ENCODE measurements at regions not wholly inside any gene's neighbourhood (a gene's known extent, or its start where the extent isn't known, plus 50 kb on each side); places are given as distances from the start of the nearest gene placed in this dataset.
"Not testable (repeated sequence)": the region's sequence is repeated elsewhere in the genome, so short reads cannot be mapped to it uniquely, and the experiment has no call there.

GRCh38 chr4:97414161-97414560 lies 729.1 kb downstream of the STPG2 start:
- ATAC-seq: no peak
- intact Hi-C loops (cut with DNase I): no loop called here
- DNase-seq (ENCODE audit: missing footprints): no peak

GRCh38 chr4:97432551-97432950 lies 710.7 kb downstream of the STPG2 start:
- DNase-seq (ENCODE audit: missing footprints) (no peak), ATAC-seq (no peak)
- intact Hi-C loops (cut with DNase I): no loop called here

DNA sequence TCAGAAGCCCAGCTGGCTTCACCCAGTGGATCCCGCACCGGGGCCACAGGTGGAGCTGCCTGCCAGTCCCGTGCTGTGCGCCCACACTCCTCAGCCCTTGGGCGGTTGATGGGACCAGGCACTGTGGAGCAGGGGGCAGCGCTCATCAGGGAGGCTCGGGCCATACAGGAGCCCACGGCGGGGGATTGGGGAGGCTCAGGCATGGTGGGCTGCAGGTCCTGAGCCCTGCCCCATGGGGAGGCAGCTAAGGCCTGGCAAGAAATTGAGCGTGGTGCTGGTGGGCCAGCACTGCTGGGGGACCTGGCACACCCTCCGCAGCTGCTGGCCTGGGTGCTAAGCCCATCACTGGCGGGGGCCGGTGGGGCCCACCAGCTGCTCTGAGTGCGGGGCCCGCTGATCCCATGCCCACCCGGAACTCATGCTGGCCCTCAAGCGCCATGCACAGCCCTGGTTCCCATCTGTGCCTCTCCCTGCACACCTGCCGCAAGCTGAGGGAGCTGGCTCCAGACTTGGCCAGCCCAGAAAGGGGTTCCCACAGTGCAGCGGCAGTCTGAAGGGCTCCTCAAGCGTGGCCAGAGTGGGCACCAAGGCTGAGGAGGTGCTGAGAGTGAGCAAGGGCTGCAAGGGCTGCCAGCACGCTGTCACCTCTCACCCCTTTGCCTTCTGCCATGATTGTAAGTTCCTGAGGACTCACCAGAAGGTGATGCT lies 705.1 kb downstream of the STPG2 start:
- intact Hi-C loops (cut with DNase I); ATAC-seq: not testable (repeated sequence)
- peak; percentile 56 for DNase-seq (ENCODE audit: missing footprints)

DNA sequence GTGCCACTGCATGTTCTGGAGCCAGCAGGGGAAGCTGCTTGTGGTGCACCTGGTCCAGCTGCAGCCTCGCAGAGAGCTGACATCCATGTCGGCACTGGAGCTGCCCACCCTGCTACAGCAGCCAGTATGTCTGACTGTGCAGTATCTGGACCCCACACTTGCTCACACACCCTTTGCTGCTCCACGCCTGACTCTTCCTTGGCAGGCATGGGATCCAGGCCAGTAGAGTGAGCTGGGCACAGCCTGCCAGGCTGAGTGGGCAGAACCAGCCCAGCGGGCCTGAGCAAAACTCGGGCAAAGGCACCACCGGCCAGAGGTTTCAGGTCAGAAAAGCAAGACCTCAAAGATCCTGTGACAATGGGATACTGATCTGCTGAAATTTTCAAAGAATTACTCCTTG lies 690.1 kb downstream of the STPG2 start:
- ATAC-seq: no peak
- intact Hi-C loops (cut with DNase I): no loop called here
- DNase-seq (ENCODE audit: missing footprints): no peak

DNA sequence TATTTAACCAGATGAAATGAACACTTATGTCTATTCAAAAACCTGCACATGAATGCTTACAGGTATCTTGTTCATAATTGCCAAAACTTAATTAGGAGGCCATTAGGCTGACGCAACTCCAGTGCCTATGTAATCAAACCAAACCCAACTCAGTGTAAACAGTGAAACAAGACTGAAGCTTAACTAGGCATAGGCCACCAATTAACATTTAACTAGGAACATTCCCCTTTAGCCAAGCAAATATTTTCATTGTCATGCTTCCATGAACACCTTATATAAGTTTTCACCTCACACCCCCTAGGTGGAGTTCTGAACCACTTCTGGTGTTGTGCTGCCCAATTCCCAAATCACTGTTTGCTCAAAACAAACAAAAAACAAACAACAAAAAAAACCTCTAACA lies 686.0 kb downstream of the STPG2 start:
- intact Hi-C loops (cut with DNase I): no loop called here
- ATAC-seq (no peak), DNase-seq (ENCODE audit: missing footprints) (no peak)

- no peak for ATAC-seq
- no peak for DNase-seq (ENCODE audit: missing footprints)
- intact Hi-C loops (cut with DNase I): no loop called here
Observed at GRCh38 chr4:97468272-97468671, 675.0 kb downstream of the STPG2 start.

DNA sequence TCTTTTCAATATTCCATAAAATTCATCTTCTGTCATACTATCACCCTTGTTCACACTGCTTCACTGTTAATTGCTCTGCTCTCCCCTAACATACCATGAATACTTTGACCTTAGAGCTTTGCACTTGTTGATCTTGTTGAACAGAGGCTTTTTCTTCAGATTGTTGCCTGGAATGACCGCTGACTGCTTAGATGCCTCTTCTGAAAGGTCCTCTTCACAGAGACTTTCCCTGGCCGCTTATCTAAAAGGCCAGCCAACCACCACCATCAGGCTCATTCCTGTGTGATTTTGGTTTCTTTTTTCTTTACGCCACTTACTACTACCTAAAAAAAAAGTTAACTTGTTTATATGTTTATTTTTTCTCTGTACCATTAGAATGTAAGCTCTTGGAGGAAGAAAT lies 667.7 kb downstream of the STPG2 start:
- intact Hi-C loops (cut with DNase I): no loop called here
- no peak for ATAC-seq

DNA sequence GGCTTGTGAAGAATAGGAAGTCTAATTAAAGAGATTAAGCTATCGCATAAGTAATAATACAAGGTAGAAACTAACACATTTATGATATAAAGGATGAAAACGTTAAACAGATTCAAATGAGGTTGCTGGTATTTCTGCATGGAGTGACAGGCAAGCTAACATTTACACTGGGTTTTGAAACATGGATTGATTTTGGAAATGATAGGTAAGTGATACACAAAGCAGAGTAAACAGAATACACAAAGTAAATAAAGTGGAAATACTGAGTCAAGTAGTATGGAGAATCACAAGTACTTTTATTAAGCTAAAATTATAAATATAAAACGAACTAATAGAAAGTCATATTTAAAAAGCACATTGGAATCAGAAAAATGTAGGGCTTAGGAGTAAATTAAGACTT lies 665.3 kb downstream of the STPG2 start:
- intact Hi-C loops (cut with DNase I): no loop called here
- no peak for ATAC-seq

More for the DNA sequence above, 667.7 kb downstream of the STPG2 start:
- no peak for DNase-seq (ENCODE audit: missing footprints)

GRCh38 chr4:97479388-97479787 lies 663.9 kb downstream of the STPG2 start:
- intact Hi-C loops (cut with DNase I): no loop called here
- no peak for ATAC-seq

More for the DNA sequence above, 665.3 kb downstream of the STPG2 start:
- no peak for DNase-seq (ENCODE audit: missing footprints)

GRCh38 chr4:97491856-97492255 lies 651.4 kb downstream of the STPG2 start:
- no peak for ATAC-seq
- intact Hi-C loops (cut with DNase I): no loop called here
- DNase-seq (ENCODE audit: missing footprints): no peak

More at GRCh38 chr4:97479388-97479787, 663.9 kb downstream of the STPG2 start:
- DNase-seq (ENCODE audit: missing footprints): no peak

DNA sequence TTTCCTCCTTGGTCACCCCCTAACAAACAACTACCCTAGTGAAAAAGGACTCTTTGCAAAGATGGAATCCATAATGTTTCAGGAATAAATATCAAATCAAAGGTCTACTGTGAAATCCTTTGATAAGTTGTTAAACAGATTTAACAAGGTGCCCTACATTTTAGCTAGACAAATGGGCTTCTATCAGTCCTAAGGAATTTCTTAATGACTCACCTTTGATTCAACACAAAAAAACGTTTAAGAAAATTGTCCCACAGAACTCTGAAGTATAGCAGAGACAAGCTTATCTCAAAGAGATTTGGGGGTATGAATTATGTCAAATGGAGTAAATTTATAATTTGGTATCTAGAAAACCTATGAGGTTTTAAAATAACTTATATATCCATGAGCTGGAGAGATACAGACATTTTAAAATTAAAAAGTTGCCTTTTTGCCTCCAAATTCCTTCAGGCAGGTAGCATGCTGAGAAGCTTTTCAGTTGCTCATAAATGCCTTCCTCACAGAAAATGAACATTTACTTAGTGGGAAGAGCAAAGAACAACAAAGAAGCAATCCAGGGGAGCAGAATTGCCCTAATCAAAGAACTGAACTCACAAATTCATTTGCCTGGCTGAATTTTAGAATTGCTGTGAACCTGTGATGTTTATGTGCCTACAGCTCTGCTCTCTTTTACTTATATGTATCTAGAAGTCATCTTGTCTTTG lies 649.3 kb downstream of the STPG2 start:
- intact Hi-C loops (cut with DNase I): no loop called here
- ATAC-seq (no peak), DNase-seq (ENCODE audit: missing footprints) (no peak)

- ATAC-seq: no peak
- DNase-seq (ENCODE audit: missing footprints): no peak
- intact Hi-C loops (cut with DNase I): no loop called here
Observed at GRCh38 chr4:97496298-97496873, 646.9 kb downstream of the STPG2 start.

- ATAC-seq (no peak), DNase-seq (ENCODE audit: missing footprints) (no peak)
- intact Hi-C loops (cut with DNase I): loop anchor here (2.0 kb wide), 1 partner anchor 16 kb away; no protein-coding TSS in a partner anchor
Observed at GRCh38 chr4:97498875-97499274, 644.4 kb downstream of the STPG2 start.

GRCh38 chr4:97500423-97500822 lies 642.9 kb downstream of the STPG2 start:
- DNase-seq (ENCODE audit: missing footprints): no peak
- ATAC-seq: no peak
- intact Hi-C loops (cut with DNase I): no loop called here

GRCh38 chr4:97504713-97505112 lies 638.6 kb downstream of the STPG2 start:
- intact Hi-C loops (cut with DNase I): no loop called here
- DNase-seq (ENCODE audit: missing footprints) (no peak), ATAC-seq (no peak)

DNA sequence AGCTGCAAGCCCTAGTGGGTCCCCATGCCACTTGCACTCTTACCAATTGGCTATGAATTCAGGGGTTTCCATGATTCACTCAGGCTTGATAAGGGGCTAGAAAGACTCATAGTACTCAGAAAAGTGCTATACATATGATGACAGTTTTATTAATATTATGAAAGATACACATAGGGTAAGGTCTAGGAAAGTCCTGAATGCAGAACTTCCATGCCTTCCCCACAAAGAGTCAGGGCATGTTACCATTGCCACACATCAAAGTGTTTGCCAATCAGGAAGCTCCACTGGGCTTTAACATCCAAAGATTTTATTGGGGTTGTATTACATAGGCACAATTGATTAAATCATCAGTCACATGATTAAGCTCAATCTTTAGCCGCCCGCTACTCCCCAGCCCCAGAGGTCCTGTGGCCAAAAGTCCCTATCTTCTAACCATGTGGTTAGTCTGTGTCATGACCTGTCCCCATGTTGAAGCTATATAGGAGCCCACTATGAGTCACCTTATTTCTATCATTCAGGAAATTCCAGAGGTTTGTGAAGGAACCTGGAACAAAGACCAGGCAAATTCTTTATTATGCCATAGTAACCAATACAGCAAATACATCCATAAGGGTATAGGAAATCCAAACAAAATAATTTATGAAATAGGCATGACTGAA lies 635.6 kb downstream of the STPG2 start:
- intact Hi-C loops (cut with DNase I): no loop called here
- DNase-seq (ENCODE audit: missing footprints): no peak
- ATAC-seq: no peak
